ENCODE measurements at regions not wholly inside any gene's neighbourhood (a gene's known extent, or its start where the extent isn't known, plus 50 kb on each side); places are given as distances from the start of the nearest gene placed in this dataset.

GRCh38 chr9:85414390-85414789 is 327.4 kb downstream of the AGTPBP1 start:
- TF ChIP-seq POLR2A (IDR thresholded peaks at IDR 0.05; ENCODE audit: low read depth, low read length) = no peak
- FAIRE-seq (no peak), DNase-seq (ENCODE audit: insufficient read length, low spot score) (no peak)

DNA sequence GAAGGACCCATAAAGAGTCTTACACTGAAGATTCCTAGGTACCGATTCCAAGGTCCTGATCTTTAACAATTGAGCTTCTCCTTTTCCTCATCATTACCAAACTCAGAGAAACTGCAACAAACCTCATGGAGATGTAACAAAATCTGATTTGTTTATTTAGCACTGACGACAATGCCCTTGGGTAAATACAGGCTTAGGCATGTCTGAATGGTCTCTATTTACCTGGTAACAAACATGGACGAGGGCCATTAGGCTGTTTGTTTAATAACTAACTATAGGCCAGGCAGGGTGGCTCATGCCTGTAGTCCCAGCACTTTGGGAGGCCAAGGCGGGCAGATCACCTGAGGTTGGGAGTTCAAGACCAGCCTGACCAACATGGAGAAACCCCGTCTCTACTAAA is 333.3 kb downstream of the AGTPBP1 start:
- no peak for DNase-seq (ENCODE audit: insufficient read length, low spot score)
- TF ChIP-seq POLR2A (IDR thresholded peaks at IDR 0.05; ENCODE audit: low read depth, low read length) = no peak
- FAIRE-seq = no peak

DNA sequence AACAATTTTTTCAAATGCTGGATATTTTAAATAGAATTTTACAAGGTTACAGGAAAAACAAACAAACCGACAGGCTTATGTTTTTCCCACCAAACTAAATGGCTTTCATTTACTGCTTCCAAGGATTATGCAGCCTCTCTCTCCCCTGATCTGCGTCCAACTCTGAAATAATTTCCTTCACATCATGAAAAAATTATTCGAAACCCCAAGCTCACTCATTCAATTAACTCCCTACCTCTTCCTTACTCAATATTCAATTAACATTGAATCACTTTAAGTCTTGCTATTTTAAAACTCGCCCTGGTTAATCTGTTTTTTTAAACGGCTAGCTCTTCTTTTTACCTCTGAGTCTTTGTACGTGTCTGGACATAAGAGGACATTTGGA is 336.2 kb downstream of the AGTPBP1 start:
- DNase-seq (ENCODE audit: insufficient read length, low spot score) = no peak
- no peak for TF ChIP-seq POLR2A (IDR thresholded peaks at IDR 0.05; ENCODE audit: low read depth, low read length)
- FAIRE-seq = no peak

DNA sequence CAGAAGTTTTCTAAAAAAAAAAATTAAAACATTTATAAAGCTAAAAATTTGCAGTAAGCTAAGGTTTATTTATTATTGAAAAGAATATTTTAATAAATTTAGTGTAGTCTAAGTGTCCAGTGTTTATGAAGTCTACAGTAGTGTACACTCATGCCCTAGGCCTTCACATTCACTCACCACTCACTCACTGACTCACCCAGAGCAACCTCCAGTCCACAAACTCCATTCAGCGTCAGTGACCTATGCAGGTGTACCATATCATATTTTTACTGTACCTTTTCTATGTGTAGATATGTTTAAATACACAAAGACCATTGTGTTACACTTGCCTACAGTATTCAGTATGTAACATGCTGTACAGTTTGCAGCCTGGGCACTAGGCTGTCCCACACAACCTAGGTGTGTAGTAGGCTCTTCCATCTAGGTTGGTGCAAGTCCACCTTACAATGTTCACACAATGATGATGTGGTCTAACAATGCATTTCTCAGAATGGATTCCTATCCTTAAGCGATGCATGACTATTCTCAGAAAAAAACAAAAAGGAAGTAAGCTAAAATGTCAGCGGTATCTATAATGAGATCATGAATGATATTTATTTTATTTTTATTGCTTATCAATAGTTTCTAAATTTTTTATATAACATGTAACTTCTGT is 336.7 kb downstream of the AGTPBP1 start:
- no peak for TF ChIP-seq POLR2A (IDR thresholded peaks at IDR 0.05; ENCODE audit: low read depth, low read length)
- DNase-seq (ENCODE audit: insufficient read length, low spot score) = no peak
- no peak for FAIRE-seq

DNA sequence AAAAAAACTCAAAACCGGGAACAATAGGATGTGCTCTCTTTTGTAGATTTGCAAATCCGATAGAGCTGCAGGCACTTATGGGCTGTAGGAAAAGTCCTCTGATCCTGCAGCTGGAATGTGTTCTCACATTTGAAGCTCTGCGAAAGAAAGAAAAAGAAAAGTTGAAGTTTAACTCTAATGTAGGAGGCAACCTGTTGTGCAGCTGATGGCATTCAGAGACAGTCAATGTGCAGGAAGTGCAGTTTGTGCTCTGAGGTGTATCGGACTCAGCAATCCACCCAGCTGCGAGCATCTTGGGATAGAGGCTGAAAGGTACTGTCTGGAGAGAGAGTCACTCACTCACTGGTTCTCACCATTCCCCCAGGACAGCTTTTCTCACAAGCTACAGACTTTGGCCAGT is 339.2 kb downstream of the AGTPBP1 start:
- FAIRE-seq (no peak), DNase-seq (ENCODE audit: insufficient read length, low spot score) (no peak)
- no peak for TF ChIP-seq POLR2A (IDR thresholded peaks at IDR 0.05; ENCODE audit: low read depth, low read length)

GRCh38 chr9:85401998-85402397 is 339.8 kb downstream of the AGTPBP1 start:
- no peak for FAIRE-seq
- TF ChIP-seq POLR2A (IDR thresholded peaks at IDR 0.05; ENCODE audit: low read depth, low read length) = no peak
- DNase-seq (ENCODE audit: insufficient read length, low spot score) = no peak

- FAIRE-seq = no peak
- no peak for TF ChIP-seq POLR2A (IDR thresholded peaks at IDR 0.05; ENCODE audit: low read depth, low read length)
These were observed 344.7 kb downstream of the AGTPBP1 start for GRCh38 chr9:85397005-85397404.

GRCh38 chr9:85392260-85392659 is 349.5 kb downstream of the AGTPBP1 start:
- DNase-seq (ENCODE audit: insufficient read length, low spot score) = no peak
- FAIRE-seq = no peak
- no peak for TF ChIP-seq POLR2A (IDR thresholded peaks at IDR 0.05; ENCODE audit: low read depth, low read length)

More at GRCh38 chr9:85397005-85397404, 344.7 kb downstream of the AGTPBP1 start:
- DNase-seq (ENCODE audit: insufficient read length, low spot score) = no peak

DNA sequence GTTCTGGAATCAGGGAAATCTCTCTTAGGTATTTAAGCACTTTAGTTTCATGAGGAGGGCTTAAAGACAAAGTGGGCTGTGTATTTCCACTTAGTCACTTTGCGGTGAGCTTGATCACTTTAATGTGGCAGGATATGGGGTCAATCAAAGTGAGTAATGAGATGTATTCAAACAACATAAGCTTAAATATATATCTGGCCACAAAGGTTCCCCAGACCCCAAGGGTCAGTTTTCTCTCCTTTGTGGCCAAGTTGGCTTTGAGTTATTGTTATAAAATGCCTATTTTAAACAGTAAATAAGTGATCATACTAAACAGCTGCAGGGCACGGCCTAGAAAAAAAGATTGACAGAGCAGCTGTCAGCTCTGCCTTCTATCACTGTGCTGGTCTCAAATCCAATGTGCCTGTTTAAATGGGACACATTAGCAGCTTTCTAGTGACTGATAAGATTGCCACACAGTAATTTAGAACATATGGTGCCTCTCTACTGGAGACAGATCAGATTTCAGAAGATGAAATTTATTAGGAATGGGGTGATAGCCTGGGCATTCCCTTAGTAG is 363.9 kb downstream of the AGTPBP1 start:
- no peak for TF ChIP-seq POLR2A (IDR thresholded peaks at IDR 0.05; ENCODE audit: low read depth, low read length)
- FAIRE-seq (no peak), DNase-seq (ENCODE audit: insufficient read length, low spot score) (no peak)

- FAIRE-seq (no peak), DNase-seq (ENCODE audit: insufficient read length, low spot score) (no peak)
- no peak for TF ChIP-seq POLR2A (IDR thresholded peaks at IDR 0.05; ENCODE audit: low read depth, low read length)
These were observed 373.0 kb downstream of the AGTPBP1 start for GRCh38 chr9:85368781-85369180.

- no peak for TF ChIP-seq POLR2A (IDR thresholded peaks at IDR 0.05; ENCODE audit: low read depth, low read length)
- no peak for DNase-seq (ENCODE audit: insufficient read length, low spot score)
- FAIRE-seq = no peak
These were observed 382.6 kb downstream of the AGTPBP1 start for GRCh38 chr9:85359161-85359560.

DNA sequence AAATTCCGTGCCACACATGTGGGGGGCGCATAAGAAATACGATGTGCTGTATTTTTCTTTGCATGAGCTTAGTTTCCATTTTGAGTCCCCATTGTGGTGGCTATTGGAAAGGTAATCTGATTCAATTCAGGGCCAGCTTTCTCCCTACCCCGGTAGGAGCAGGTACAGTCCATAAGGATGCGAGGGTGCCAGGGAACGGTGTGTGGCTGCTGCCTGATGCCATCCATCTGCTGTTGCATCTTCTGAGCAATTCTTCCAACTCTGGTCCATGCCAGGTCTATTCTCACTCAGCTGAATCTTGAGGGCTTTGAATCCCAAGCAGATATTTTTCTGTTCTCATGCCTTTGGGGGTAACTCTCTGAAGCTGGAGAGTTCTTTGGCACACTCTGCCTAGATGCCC is 392.7 kb downstream of the AGTPBP1 start:
- TF ChIP-seq POLR2A (IDR thresholded peaks at IDR 0.05; ENCODE audit: low read depth, low read length) = no peak
- FAIRE-seq = no peak
- DNase-seq (ENCODE audit: insufficient read length, low spot score) = no peak

GRCh38 chr9:85347541-85347940 is 394.2 kb downstream of the AGTPBP1 start:
- FAIRE-seq (no peak), DNase-seq (ENCODE audit: insufficient read length, low spot score) (no peak)
- no peak for TF ChIP-seq POLR2A (IDR thresholded peaks at IDR 0.05; ENCODE audit: low read depth, low read length)

DNA sequence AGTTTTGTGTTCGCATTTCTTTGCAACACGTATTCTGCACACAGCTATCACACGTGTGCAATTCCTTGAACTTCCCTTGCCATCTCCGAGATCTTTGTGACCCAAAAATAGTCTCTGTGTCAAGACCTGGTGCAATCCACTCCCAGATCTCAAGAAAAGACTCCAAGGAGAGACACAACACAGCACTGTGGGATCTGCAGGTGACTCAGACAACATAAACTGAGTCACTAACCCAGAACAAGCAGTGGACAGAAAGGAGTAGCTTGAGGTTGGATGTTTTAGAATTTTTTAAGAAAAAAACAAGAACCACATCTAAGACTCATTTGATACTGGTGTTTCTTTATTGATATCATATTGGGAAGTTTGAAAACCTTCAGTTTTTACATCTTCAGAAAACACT is 396.9 kb downstream of the AGTPBP1 start:
- no peak for DNase-seq (ENCODE audit: insufficient read length, low spot score)
- TF ChIP-seq POLR2A (IDR thresholded peaks at IDR 0.05; ENCODE audit: low read depth, low read length) = no peak
- peak; percentile 23 for FAIRE-seq

- no peak for DNase-seq (ENCODE audit: insufficient read length, low spot score)
- no peak for TF ChIP-seq POLR2A (IDR thresholded peaks at IDR 0.05; ENCODE audit: low read depth, low read length)
- no peak for FAIRE-seq
These were observed 402.4 kb downstream of the AGTPBP1 start for GRCh38 chr9:85339338-85339737.
